Posterior cingulate gyrus (tissue), 11 donors: ENCODE measurements at regions not wholly inside any gene's neighbourhood (a gene's known extent, or its start where the extent isn't known, plus 50 kb on each side); places are given as distances from the start of the nearest gene placed in this dataset.

Experiments
- DNase-seq, 10 donors: peaks; one replicate each; pipeline versions ENCODE4 v3.0.0 to v3.0.0-alpha.2; 2020 to 2021; ENCODE audit warnings: mixed read lengths in 3 of 10
- intact Hi-C: fragments of 100-400 bp; cut with DNase I; formaldehyde crosslinking; loops from one replicate; pipeline ENCODE4 v1.15.1; 2023

GRCh38 chr7:26457696-26458327, 166.2 kb downstream of the SNX10 start:
- intact Hi-C loops, result no loop called here
- no peak for DNase-seq

- no peak for DNase-seq
- intact Hi-C loops, result no loop called here
Measured at GRCh38 chr7:26458466-26459145, 166.9 kb downstream of the SNX10 start.

- intact Hi-C loops, result no loop called here
- no peak for DNase-seq
Measured at GRCh38 chr7:26459540-26460193, 168.0 kb downstream of the SNX10 start.

GRCh38 chr7:26460351-26461085, 168.9 kb downstream of the SNX10 start:
- DNase-seq, result no peak
- intact Hi-C loops, result no loop called here

GRCh38 chr7:26461518-26461917, 169.9 kb downstream of the SNX10 start:
- intact Hi-C loops, result no loop called here
- DNase-seq, result no peak

- DNase-seq, result no peak
- intact Hi-C loops, result no loop called here
Measured at GRCh38 chr7:26466007-26466406, 174.3 kb downstream of the SNX10 start.

GRCh38 chr7:26467104-26467503, 175.4 kb downstream of the SNX10 start:
- intact Hi-C loops, result no loop called here
- DNase-seq, result no peak

- intact Hi-C loops, result no loop called here
- DNase-seq, result no peak
Measured at GRCh38 chr7:26467541-26467940, 175.9 kb downstream of the SNX10 start.

- DNase-seq, result no peak
- intact Hi-C loops, result no loop called here
Measured at GRCh38 chr7:26468625-26469024, 177.0 kb downstream of the SNX10 start.

- DNase-seq, result no peak
- intact Hi-C loops, result no loop called here
Measured at GRCh38 chr7:26469188-26469587, 177.5 kb downstream of the SNX10 start.

- intact Hi-C loops, result no loop called here
- no peak for DNase-seq
Measured at GRCh38 chr7:26470691-26471090, 179.0 kb downstream of the SNX10 start.

- no peak for DNase-seq
- intact Hi-C loops, result no loop called here
Measured at GRCh38 chr7:26471306-26472075, 179.8 kb downstream of the SNX10 start.

GRCh38 chr7:26472971-26473370, 181.3 kb downstream of the SNX10 start:
- intact Hi-C loops, result no loop called here
- DNase-seq, result no peak

- intact Hi-C loops, result no loop called here
- DNase-seq, result no peak
Measured at GRCh38 chr7:26476271-26476670, 184.6 kb downstream of the SNX10 start.

- no peak for DNase-seq
- intact Hi-C loops, result no loop called here
Measured at GRCh38 chr7:26477381-26477990, 185.8 kb downstream of the SNX10 start.

- DNase-seq, result no peak
- intact Hi-C loops, result no loop called here
Measured at GRCh38 chr7:26478550-26478949, 186.9 kb downstream of the SNX10 start.

GRCh38 chr7:26479581-26479980, 187.9 kb downstream of the SNX10 start:
- intact Hi-C loops, result no loop called here
- no peak for DNase-seq

- intact Hi-C loops, result no loop called here
- no peak for DNase-seq
Measured at GRCh38 chr7:26480156-26480555, 188.5 kb downstream of the SNX10 start.

- intact Hi-C loops, result no loop called here
- DNase-seq, result no peak
Measured at GRCh38 chr7:26482927-26483326, 191.3 kb downstream of the SNX10 start.

GRCh38 chr7:26483843-26484242, 192.2 kb downstream of the SNX10 start:
- DNase-seq, result no peak
- intact Hi-C loops, result no loop called here
